ENCODE measurements at regions not wholly inside any gene's neighbourhood (a gene's known extent, or its start where the extent isn't known, plus 50 kb on each side); places are given as distances from the start of the nearest gene placed in this dataset.
"Not testable (repeated sequence)": the region's sequence is repeated elsewhere in the genome, so short reads cannot be mapped to it uniquely, and the experiment has no call there.

DNA sequence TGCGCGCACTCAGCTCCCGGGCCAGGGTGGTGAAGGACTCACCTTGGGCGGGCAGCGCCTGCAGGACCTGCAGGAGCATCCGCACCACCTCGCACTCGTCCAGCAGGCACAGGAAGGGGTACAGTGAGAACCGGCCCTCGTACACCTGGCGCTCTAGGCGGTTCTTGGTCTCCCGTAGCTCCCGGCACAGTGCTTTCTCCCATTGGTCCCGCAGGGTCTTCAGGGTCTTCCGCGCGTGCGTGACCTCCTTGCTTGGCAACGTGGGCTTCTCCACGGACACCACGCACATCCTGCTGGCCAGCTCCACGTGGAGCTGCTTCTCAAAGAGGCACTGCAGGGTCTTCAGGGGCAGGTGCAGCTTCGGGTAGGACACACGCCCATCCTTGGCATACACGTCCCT, 74.1 kb upstream of the MED13 start (continued):
- TF ChIP-seq, protein P1, sequence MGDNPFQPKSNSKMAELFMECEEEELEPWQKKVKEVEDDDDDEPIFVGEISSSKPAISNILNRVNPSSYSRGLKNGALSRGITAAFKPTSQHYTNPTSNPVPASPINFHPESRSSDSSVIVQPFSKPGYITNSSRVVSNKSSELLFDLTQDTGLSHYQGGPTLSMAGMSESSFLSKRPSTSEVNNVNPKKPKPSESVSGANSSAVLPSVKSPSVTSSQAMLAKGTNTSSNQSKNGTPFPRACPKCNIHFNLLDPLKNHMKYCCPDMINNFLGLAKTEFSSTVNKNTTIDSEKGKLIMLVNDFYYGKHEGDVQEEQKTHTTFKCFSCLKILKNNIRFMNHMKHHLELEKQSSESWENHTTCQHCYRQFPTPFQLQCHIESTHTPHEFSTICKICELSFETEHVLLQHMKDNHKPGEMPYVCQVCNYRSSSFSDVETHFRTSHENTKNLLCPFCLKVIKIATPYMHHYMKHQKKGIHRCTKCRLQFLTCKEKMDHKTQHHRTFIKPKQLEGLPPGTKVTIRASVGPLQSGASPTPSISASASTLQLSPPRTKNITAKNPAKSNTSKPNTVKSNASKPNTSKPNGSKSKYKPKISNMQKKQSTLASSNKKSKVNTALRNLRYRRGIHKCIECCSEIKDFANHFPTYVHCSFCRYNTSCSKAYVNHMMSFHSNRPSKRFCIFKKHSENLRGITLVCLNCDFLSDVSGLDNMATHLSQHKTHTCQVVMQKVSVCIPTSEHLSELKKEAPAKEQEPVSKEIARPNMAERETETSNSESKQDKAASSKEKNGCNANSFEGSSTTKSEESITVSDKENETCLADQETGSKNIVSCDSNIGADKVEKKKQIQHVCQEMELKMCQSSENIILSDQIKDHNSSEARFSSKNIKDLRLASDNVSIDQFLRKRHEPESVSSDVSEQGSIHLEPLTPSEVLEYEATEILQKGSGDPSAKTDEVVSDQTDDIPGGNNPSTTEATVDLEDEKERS (CRISPR knock-in tag; IDR thresholded peaks at IDR 0.05) = no peak
- TF ChIP-seq HOXA3 (CRISPR knock-in tag; IDR thresholded peaks at IDR 0.05) (no peak), GTF3A (CRISPR knock-in tag; conservative IDR thresholded peaks at IDR 0.05) (no peak), SMYD3 (CRISPR knock-in tag; IDR thresholded peaks at IDR 0.05) (no peak)

- H3K4me2 ChIP-seq (ENCODE audit: low read depth, low read length); H3K27ac ChIP-seq (ENCODE audit: extremely low read length, insufficient read depth, low read length); H3K4me1 ChIP-seq (ENCODE audit: insufficient read depth, low read length); BruUV-seq (replicated peaks); DNase-seq (ENCODE audit: low spot score); H3K79me2 ChIP-seq (ENCODE audit: insufficient read depth, low read length); H3K9me3 ChIP-seq (ENCODE audit: low read length); CTCF ChIA-PET (ENCODE audit: low intra/inter-chr PET ratio, low total read pairs); in situ Hi-C loops (cut with HindIII; ENCODE audit: extremely low pct_ligation_motif_present, low pct_unique_long_range_greater_than_20kb); intact Hi-C loops (cut with micrococcal nuclease; ENCODE audit: unreplicated experiment); ATAC-seq; H3K9ac ChIP-seq (ENCODE audit: insufficient read depth, low read depth, low read length); H4K20me1 ChIP-seq (ENCODE audit: insufficient read depth, low read length); H2AFZ ChIP-seq (ENCODE audit: low read length); FAIRE-seq; POLR2A ChIA-PET; H3K4me3 ChIP-seq (replicated peaks in 1 of 3; ENCODE audit: insufficient read depth in 1 of 3, low read depth in 2 of 3, low read length in 3 of 3); H3K36me3 ChIP-seq (replicated peaks in 1 of 2; ENCODE audit: control insufficient read depth in 1 of 2, insufficient read depth in 2 of 2, low read length in 2 of 2); H3K27me3 ChIP-seq (ENCODE audit: control insufficient read depth in 1 of 2, insufficient read depth in 2 of 2, low read length in 2 of 2): not testable (repeated sequence)
- WGBS (ENCODE audit: low lambda C conversion rate) = 80% methylated on average over 8 of the region's 31 CpGs
These were observed 73.6 kb upstream of the MED13 start for GRCh38 chr17:62138676-62139121.

Measured in HepG2 (cell line).